HG02840 (cell line): ENCODE measurements at regions not wholly inside any gene's neighbourhood (a gene's known extent, or its start where the extent isn't known, plus 50 kb on each side); places are given as distances from the start of the nearest gene placed in this dataset.

ENCODE experiments used
- ATAC-seq: cut with Tn5 transposase; IDR thresholded peaks from one replicate; pipeline ENCODE4 v1.9.1; 2021; ENCODE audit warnings: mild to moderate bottlenecking, moderate library complexity, moderate number of reproducible peaks; ENCODE audit not compliant: unreplicated experiment, low FRiP score

- no peak for ATAC-seq
Observed at GRCh38 chr3:118000219-118000618, 1034.4 kb downstream of the IGSF11 start.

- no peak for ATAC-seq
Observed at GRCh38 chr3:118001380-118001779, 1033.3 kb downstream of the IGSF11 start.

GRCh38 chr3:118011910-118012309, 1022.7 kb downstream of the IGSF11 start:
- no peak for ATAC-seq

GRCh38 chr3:118029049-118029448, 1005.6 kb downstream of the IGSF11 start:
- ATAC-seq = no peak

GRCh38 chr3:118036215-118036614, 998.4 kb downstream of the IGSF11 start:
- no peak for ATAC-seq

GRCh38 chr3:118055381-118055780, 979.3 kb downstream of the IGSF11 start:
- no peak for ATAC-seq

- ATAC-seq = no peak
Observed at GRCh38 chr3:118057086-118057485, 977.6 kb downstream of the IGSF11 start.

GRCh38 chr3:118059096-118059495, 975.5 kb downstream of the IGSF11 start:
- no peak for ATAC-seq

GRCh38 chr3:118067439-118067838, 967.2 kb downstream of the IGSF11 start:
- ATAC-seq = no peak

- ATAC-seq = no peak
Observed at GRCh38 chr3:118075873-118076272, 958.8 kb downstream of the IGSF11 start.

GRCh38 chr3:118077332-118077731, 957.3 kb downstream of the IGSF11 start:
- ATAC-seq = no peak

GRCh38 chr3:118080889-118081288, 953.8 kb downstream of the IGSF11 start:
- no peak for ATAC-seq

- no peak for ATAC-seq
Observed at GRCh38 chr3:118088696-118089095, 946.0 kb downstream of the IGSF11 start.

- no peak for ATAC-seq
Observed at GRCh38 chr3:118089563-118089962, 945.1 kb downstream of the IGSF11 start.

GRCh38 chr3:118097226-118097625, 937.4 kb downstream of the IGSF11 start:
- ATAC-seq = no peak

GRCh38 chr3:118097660-118098059, 937.0 kb downstream of the IGSF11 start:
- no peak for ATAC-seq

- no peak for ATAC-seq
Observed at GRCh38 chr3:118098827-118099226, 935.8 kb downstream of the IGSF11 start.

- ATAC-seq = no peak
Observed at GRCh38 chr3:118101891-118102290, 932.8 kb downstream of the IGSF11 start.

GRCh38 chr3:118102737-118103136, 931.9 kb downstream of the IGSF11 start:
- no peak for ATAC-seq

- ATAC-seq = no peak
Observed at GRCh38 chr3:118108201-118108600, 926.4 kb downstream of the IGSF11 start.

- ATAC-seq = no peak
Observed at GRCh38 chr3:118108769-118109168, 925.9 kb downstream of the IGSF11 start.

- no peak for ATAC-seq
Observed at GRCh38 chr3:118110211-118110610, 924.4 kb downstream of the IGSF11 start.

GRCh38 chr3:118116991-118117390, 917.7 kb downstream of the IGSF11 start:
- ATAC-seq = no peak
